ENCODE measurements at regions not wholly inside any gene's neighbourhood (a gene's known extent, or its start where the extent isn't known, plus 50 kb on each side); places are given as distances from the start of the nearest gene placed in this dataset.

GRCh38 chr13:32883474-32883873 is 132.7 kb upstream of the KL start:
- ATAC-seq, result no peak
- no peak for DNase-seq (ENCODE audit: low read depth, low spot score)
- BruUV-seq (replicated peaks), result no TSS peak
- in situ Hi-C loops (cut with HindIII; ENCODE audit: low pct_unique_long_range_greater_than_20kb, low sequenced_read_pairs), result no loop called here
- POLR2A ChIA-PET, result interaction anchor here (0.6 kb wide), 1 partner anchor 843 kb away, joined by 3 read pairs; no protein-coding TSS in a partner anchor
- Histone ChIP-seq H3K27me3 (ENCODE audit: control insufficient read depth, insufficient read depth, low read length) (no peaks in the 10 kb centered on the region), H3K27ac (ENCODE audit: low read length) (no peak overlapping the region), H3K4me1 (ENCODE audit: control insufficient read depth, insufficient read depth, low read length) (no peaks in the 10 kb centered on the region), H3K4me3 (ENCODE audit: low read depth in 2 of 2, low read length in 2 of 2) (no peak overlapping the region), H3K36me3 (ENCODE audit: control insufficient read depth, insufficient read depth, low read length) (no peaks in the 10 kb centered on the region), H3K9me3 (ENCODE audit: control insufficient read depth, insufficient read depth, low read depth, low read length) (no peaks in the 10 kb centered on the region)
- CTCF ChIA-PET, result no interaction called here
- TF ChIP-seq TCF7L2 (IDR thresholded peaks at IDR 0.05; ENCODE audit: low read depth, low read length) (no peak), POLR2AphosphoS5 (IDR thresholded peaks at IDR 0.05; ENCODE audit: low read depth, low read length) (no peak), SIN3A (IDR thresholded peaks at IDR 0.05; ENCODE audit: borderline replicate concordance, insufficient read depth, low read depth, low read length) (no peak), REST (IDR thresholded peaks at IDR 0.05; ENCODE audit: insufficient read depth in 1 of 2, low read depth in 2 of 2, low read length in 1 of 2) (no peak)
- TF ChIP-seq, protein P1, sequence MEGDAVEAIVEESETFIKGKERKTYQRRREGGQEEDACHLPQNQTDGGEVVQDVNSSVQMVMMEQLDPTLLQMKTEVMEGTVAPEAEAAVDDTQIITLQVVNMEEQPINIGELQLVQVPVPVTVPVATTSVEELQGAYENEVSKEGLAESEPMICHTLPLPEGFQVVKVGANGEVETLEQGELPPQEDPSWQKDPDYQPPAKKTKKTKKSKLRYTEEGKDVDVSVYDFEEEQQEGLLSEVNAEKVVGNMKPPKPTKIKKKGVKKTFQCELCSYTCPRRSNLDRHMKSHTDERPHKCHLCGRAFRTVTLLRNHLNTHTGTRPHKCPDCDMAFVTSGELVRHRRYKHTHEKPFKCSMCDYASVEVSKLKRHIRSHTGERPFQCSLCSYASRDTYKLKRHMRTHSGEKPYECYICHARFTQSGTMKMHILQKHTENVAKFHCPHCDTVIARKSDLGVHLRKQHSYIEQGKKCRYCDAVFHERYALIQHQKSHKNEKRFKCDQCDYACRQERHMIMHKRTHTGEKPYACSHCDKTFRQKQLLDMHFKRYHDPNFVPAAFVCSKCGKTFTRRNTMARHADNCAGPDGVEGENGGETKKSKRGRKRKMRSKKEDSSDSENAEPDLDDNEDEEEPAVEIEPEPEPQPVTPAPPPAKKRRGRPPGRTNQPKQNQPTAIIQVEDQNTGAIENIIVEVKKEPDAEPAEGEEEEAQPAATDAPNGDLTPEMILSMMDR (IDR thresholded peaks at IDR 0.05), result no peak
- intact Hi-C loops (cut with micrococcal nuclease; ENCODE audit: unreplicated experiment), result no loop called here

DNA sequence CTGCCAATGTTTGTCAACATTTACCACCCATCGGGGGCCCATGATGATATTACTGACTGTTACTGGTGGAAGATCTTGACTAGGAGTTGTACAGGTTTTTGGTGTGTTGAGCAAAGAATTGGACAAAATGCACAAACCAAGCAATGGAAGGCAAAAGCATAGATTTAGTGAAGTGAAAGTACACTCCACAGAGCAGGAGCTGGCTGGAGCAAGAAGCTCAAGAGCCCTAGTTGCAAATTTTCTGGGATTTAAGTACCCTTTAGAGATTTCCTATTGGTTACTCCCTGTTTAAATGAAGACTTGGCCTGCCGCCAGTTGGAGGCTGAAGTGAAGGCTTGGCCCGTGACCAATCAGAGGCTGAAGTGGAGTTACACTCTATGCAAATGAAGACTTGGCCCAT is 128.6 kb upstream of the KL start:
- in situ Hi-C loops (cut with HindIII; ENCODE audit: low pct_unique_long_range_greater_than_20kb, low sequenced_read_pairs), result no loop called here
- H3K4me1 ChIP-seq (ENCODE audit: control insufficient read depth, insufficient read depth, low read length), result no peaks in the 10 kb centered on the region
- TF ChIP-seq SIN3A (IDR thresholded peaks at IDR 0.05; ENCODE audit: borderline replicate concordance, insufficient read depth, low read depth, low read length) (no peak), TCF7L2 (IDR thresholded peaks at IDR 0.05; ENCODE audit: low read depth, low read length) (no peak), POLR2AphosphoS5 (IDR thresholded peaks at IDR 0.05; ENCODE audit: low read depth, low read length) (no peak), REST (IDR thresholded peaks at IDR 0.05; ENCODE audit: insufficient read depth in 1 of 2, low read depth in 2 of 2, low read length in 1 of 2) (no peak)
- TF ChIP-seq, protein P1 (IDR thresholded peaks at IDR 0.05), result no peak
- intact Hi-C loops (cut with micrococcal nuclease; ENCODE audit: unreplicated experiment), result no loop called here
- no peak overlapping the region for H3K4me3 ChIP-seq (ENCODE audit: low read depth in 2 of 2, low read length in 2 of 2)
- ChIA-PET POLR2A (no interaction called here), CTCF (no interaction called here)
- no peaks in the 10 kb centered on the region for H3K9me3 ChIP-seq (ENCODE audit: control insufficient read depth, insufficient read depth, low read depth, low read length)
- BruUV-seq (replicated peaks), result no TSS peak
- H3K36me3 ChIP-seq (ENCODE audit: control insufficient read depth, insufficient read depth, low read length), result no peaks in the 10 kb centered on the region
- no peak for ATAC-seq
- DNase-seq (ENCODE audit: low read depth, low spot score), result no peak
- H3K27ac ChIP-seq (ENCODE audit: low read length), result no peak overlapping the region
- no peaks in the 10 kb centered on the region for H3K27me3 ChIP-seq (ENCODE audit: control insufficient read depth, insufficient read depth, low read length)

Data from Panc1 (cell line).